GM18520 (cell line): ENCODE measurements at regions not wholly inside any gene's neighbourhood (a gene's known extent, or its start where the extent isn't known, plus 50 kb on each side); places are given as distances from the start of the nearest gene placed in this dataset.
"Not testable (repeated sequence)": the region's sequence is repeated elsewhere in the genome, so short reads cannot be mapped to it uniquely, and the experiment has no call there.

ENCODE experiments used
- ATAC-seq: cut with Tn5 transposase; IDR thresholded peaks from one replicate; pipeline ENCODE4 v1.9.1; 2021; ENCODE audit not compliant: unreplicated experiment

GRCh38 chr1:188665477-188665876, 1812.2 kb downstream of the BRINP3 start:
- no peak for ATAC-seq

- ATAC-seq = no peak
These were observed 1809.6 kb downstream of the BRINP3 start for GRCh38 chr1:188668083-188668482.

- ATAC-seq = no peak
These were observed 1807.8 kb downstream of the BRINP3 start for GRCh38 chr1:188669728-188670382.

- no peak for ATAC-seq
These were observed 1806.8 kb downstream of the BRINP3 start for GRCh38 chr1:188670837-188671236.

- ATAC-seq = no peak
These were observed 1805.5 kb downstream of the BRINP3 start for GRCh38 chr1:188672153-188672552.

GRCh38 chr1:188689542-188689941, 1788.1 kb downstream of the BRINP3 start:
- ATAC-seq = no peak

GRCh38 chr1:188700116-188700515, 1777.5 kb downstream of the BRINP3 start:
- no peak for ATAC-seq

- ATAC-seq = no peak
These were observed 1770.9 kb downstream of the BRINP3 start for GRCh38 chr1:188706742-188707141.

GRCh38 chr1:188708795-188709535, 1768.7 kb downstream of the BRINP3 start:
- no peak for ATAC-seq

GRCh38 chr1:188715566-188715965, 1762.1 kb downstream of the BRINP3 start:
- no peak for ATAC-seq

GRCh38 chr1:188719735-188720134, 1757.9 kb downstream of the BRINP3 start:
- no peak for ATAC-seq

GRCh38 chr1:188723332-188724020, 1754.2 kb downstream of the BRINP3 start:
- ATAC-seq = no peak

- no peak for ATAC-seq
These were observed 1748.6 kb downstream of the BRINP3 start for GRCh38 chr1:188729039-188729438.

GRCh38 chr1:188735567-188735966, 1742.1 kb downstream of the BRINP3 start:
- no peak for ATAC-seq

- not testable (repeated sequence) for ATAC-seq
These were observed 1728.4 kb downstream of the BRINP3 start for GRCh38 chr1:188749275-188749674.

GRCh38 chr1:188752027-188752426, 1725.6 kb downstream of the BRINP3 start:
- not testable (repeated sequence) for ATAC-seq

GRCh38 chr1:188757747-188758146, 1719.9 kb downstream of the BRINP3 start:
- not testable (repeated sequence) for ATAC-seq

GRCh38 chr1:188761226-188761625, 1716.4 kb downstream of the BRINP3 start:
- ATAC-seq = no peak

- no peak for ATAC-seq
These were observed 1715.4 kb downstream of the BRINP3 start for GRCh38 chr1:188762166-188762743.

- no peak for ATAC-seq
These were observed 1714.1 kb downstream of the BRINP3 start for GRCh38 chr1:188763541-188763940.

- no peak for ATAC-seq
These were observed 1708.5 kb downstream of the BRINP3 start for GRCh38 chr1:188769181-188769580.

GRCh38 chr1:188769936-188770335, 1707.7 kb downstream of the BRINP3 start:
- ATAC-seq = no peak
